ENCODE measurements at regions not wholly inside any gene's neighbourhood (a gene's known extent, or its start where the extent isn't known, plus 50 kb on each side); places are given as distances from the start of the nearest gene placed in this dataset.
"Not testable (repeated sequence)": the region's sequence is repeated elsewhere in the genome, so short reads cannot be mapped to it uniquely, and the experiment has no call there.

GRCh38 chr11:96990914-96991313, 601.1 kb downstream of the JRKL start:
- intact Hi-C loops (cut with DNase I; ENCODE audit: low total_unique reads): no loop called here
- Histone ChIP-seq H3K27ac (no peak overlapping the region), H3K9me3 (no peaks in the 10 kb centered on the region), H3K36me3 (no peaks in the 10 kb centered on the region), H3K4me1 (peaks cover 0 to 4% (median 0%) of the 10 kb centered on the region in 4 donors), H3K4me3 (no peak overlapping the region), H3K27me3 (no peaks in the 10 kb centered on the region)
- DNase-seq: peak; percentile 8
- in situ Hi-C loops (cut with MboI; ENCODE audit: low pct_ligation_motif_present in 1 of 4, low pct_unique_long_range_greater_than_20kb in 1 of 4, low sequenced_read_pairs in 3 of 4): no loop called here
- 0 to 20% methylated on average over 1 to 2 of the region's 2 CpGs for WGBS, 2 donors (ENCODE audit: low coverage in 1 of 2)
- no peak for TF ChIP-seq EP300 (IDR thresholded peaks at IDR 0.05; ENCODE audit: low read depth)
- TF ChIP-seq POLR2AphosphoS5 (IDR thresholded peaks at IDR 0.05): no peak
- no peak for TF ChIP-seq POLR2A (IDR thresholded peaks at IDR 0.05)
- no peak for TF ChIP-seq CTCF (IDR thresholded peaks at IDR 0.05)

- intact Hi-C loops (cut with DNase I; ENCODE audit: low total_unique reads): no loop called here
- 85 to 89% methylated on average over 5 of the region's 5 CpGs for WGBS, 2 donors (ENCODE audit: low coverage in 1 of 2)
Observed at GRCh38 chr11:97000481-97000880, 610.7 kb downstream of the JRKL start.

GRCh38 chr11:97007283-97007682, 617.5 kb downstream of the JRKL start:
- no peak for DNase-seq
- in situ Hi-C loops (cut with MboI; ENCODE audit: low pct_ligation_motif_present in 1 of 4, low pct_unique_long_range_greater_than_20kb in 1 of 4, low sequenced_read_pairs in 3 of 4): no loop called here
- TF ChIP-seq POLR2A (IDR thresholded peaks at IDR 0.05) (no peak), EP300 (IDR thresholded peaks at IDR 0.05; ENCODE audit: low read depth) (no peak), CTCF (IDR thresholded peaks at IDR 0.05) (no peak), POLR2AphosphoS5 (IDR thresholded peaks at IDR 0.05) (no peak)
- intact Hi-C loops (cut with DNase I; ENCODE audit: low total_unique reads): no loop called here
- Histone ChIP-seq H3K27me3 (no peaks in the 10 kb centered on the region), H3K4me3 (no peak overlapping the region), H3K36me3 (no peaks in the 10 kb centered on the region), H3K9me3 (no peaks in the 10 kb centered on the region), H3K27ac (no peak overlapping the region), H3K4me1 (no peaks in the 10 kb centered on the region)
- 58 to 77% methylated on average over 2 of the region's 2 CpGs for WGBS, 2 donors (ENCODE audit: low coverage in 1 of 2)

More at GRCh38 chr11:97000481-97000880, 610.7 kb downstream of the JRKL start:
- Histone ChIP-seq H3K9me3 (no peaks in the 10 kb centered on the region), H3K4me3 (no peak overlapping the region), H3K36me3 (no peaks in the 10 kb centered on the region), H3K27me3 (no peaks in the 10 kb centered on the region), H3K27ac (no peak overlapping the region), H3K4me1 (no peaks in the 10 kb centered on the region)
- TF ChIP-seq POLR2AphosphoS5 (IDR thresholded peaks at IDR 0.05): no peak
- no peak for TF ChIP-seq POLR2A (IDR thresholded peaks at IDR 0.05)
- TF ChIP-seq EP300 (IDR thresholded peaks at IDR 0.05; ENCODE audit: low read depth): no peak
- TF ChIP-seq CTCF (IDR thresholded peaks at IDR 0.05): no peak
- DNase-seq: no peak
- in situ Hi-C loops (cut with MboI; ENCODE audit: low pct_ligation_motif_present in 1 of 4, low pct_unique_long_range_greater_than_20kb in 1 of 4, low sequenced_read_pairs in 3 of 4): no loop called here

- TF ChIP-seq CTCF (IDR thresholded peaks at IDR 0.05) (no peak), EP300 (IDR thresholded peaks at IDR 0.05; ENCODE audit: low read depth) (no peak), POLR2A (IDR thresholded peaks at IDR 0.05) (no peak), POLR2AphosphoS5 (IDR thresholded peaks at IDR 0.05) (no peak)
- in situ Hi-C loops (cut with MboI; ENCODE audit: low pct_ligation_motif_present in 1 of 4, low pct_unique_long_range_greater_than_20kb in 1 of 4, low sequenced_read_pairs in 3 of 4): no loop called here
- Histone ChIP-seq H3K9me3 (no peaks in the 10 kb centered on the region), H3K4me1 (no peaks in the 10 kb centered on the region), H3K36me3 (no peaks in the 10 kb centered on the region), H3K27me3 (no peaks in the 10 kb centered on the region), H3K27ac (no peak overlapping the region), H3K4me3 (no peak overlapping the region)
- intact Hi-C loops (cut with DNase I; ENCODE audit: low total_unique reads): no loop called here
- no peak for DNase-seq
- WGBS, 2 donors (ENCODE audit: low coverage in 1 of 2): 50 to 59% methylated on average over 1 of the region's 1 CpG
Observed at GRCh38 chr11:97009613-97010012, 619.8 kb downstream of the JRKL start.

- WGBS, 2 donors (ENCODE audit: low coverage in 1 of 2): 78% methylated on average over 10 of the region's 10 CpGs; no CpG with 5 or more reads in 1 of the 2 donors
- intact Hi-C loops (cut with DNase I; ENCODE audit: low total_unique reads); H3K9me3 ChIP-seq; H3K4me1 ChIP-seq; H3K27me3 ChIP-seq; DNase-seq; H3K4me3 ChIP-seq; in situ Hi-C loops (cut with MboI; ENCODE audit: low pct_ligation_motif_present in 1 of 4, low pct_unique_long_range_greater_than_20kb in 1 of 4, low sequenced_read_pairs in 3 of 4); H3K27ac ChIP-seq; H3K36me3 ChIP-seq: not testable (repeated sequence)
Observed at GRCh38 chr11:97010997-97011396, 621.2 kb downstream of the JRKL start.
